ENCODE measurements at regions not wholly inside any gene's neighbourhood (a gene's known extent, or its start where the extent isn't known, plus 50 kb on each side); places are given as distances from the start of the nearest gene placed in this dataset.

DNA sequence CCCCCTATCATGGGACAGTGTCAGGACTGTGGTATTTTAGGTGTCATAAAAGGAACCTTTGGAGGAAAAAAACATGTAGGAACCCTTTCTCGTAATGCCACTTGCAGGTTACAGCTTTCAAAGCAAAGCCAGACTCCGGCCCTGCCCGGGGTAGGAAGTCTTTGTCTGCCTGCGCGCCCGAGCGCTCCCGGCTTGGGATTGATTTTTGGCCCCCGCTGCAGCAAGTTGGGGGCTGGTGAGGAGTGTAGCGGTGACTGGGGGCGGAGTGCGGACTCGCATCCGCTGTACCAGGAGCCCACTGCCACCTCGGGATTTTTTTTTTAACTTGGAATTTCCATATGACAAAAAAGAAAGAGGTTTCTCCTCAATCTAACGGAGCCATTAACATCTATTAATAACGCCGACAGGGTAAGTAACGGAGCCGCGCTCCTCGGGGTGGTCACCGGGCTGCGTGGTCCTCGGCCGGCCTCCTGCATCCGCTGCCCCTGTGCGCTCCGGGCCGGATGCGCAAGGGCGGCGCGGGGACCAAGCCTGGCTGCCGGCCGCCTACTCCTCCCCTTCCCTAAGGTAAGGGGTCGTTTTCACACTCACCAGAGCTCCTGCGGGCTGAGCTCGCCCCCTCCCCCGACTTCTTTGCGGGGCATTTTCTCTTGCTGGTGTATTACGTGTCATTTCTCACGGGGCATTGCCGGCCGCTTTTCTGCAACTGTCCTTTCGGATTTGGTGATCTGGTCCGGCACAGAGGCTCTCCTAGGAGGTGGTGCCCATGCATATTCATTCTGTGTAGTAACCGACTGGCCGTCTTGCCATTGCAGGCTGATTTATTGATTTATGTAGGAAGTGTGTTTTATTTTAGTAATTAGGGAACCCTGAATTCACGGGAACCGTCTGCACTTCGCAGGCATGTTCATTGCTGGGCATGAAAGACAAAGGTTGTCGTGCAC, 219.8 kb upstream of the TOPAZ1 start:
- TF ChIP-seq, protein P1, sequence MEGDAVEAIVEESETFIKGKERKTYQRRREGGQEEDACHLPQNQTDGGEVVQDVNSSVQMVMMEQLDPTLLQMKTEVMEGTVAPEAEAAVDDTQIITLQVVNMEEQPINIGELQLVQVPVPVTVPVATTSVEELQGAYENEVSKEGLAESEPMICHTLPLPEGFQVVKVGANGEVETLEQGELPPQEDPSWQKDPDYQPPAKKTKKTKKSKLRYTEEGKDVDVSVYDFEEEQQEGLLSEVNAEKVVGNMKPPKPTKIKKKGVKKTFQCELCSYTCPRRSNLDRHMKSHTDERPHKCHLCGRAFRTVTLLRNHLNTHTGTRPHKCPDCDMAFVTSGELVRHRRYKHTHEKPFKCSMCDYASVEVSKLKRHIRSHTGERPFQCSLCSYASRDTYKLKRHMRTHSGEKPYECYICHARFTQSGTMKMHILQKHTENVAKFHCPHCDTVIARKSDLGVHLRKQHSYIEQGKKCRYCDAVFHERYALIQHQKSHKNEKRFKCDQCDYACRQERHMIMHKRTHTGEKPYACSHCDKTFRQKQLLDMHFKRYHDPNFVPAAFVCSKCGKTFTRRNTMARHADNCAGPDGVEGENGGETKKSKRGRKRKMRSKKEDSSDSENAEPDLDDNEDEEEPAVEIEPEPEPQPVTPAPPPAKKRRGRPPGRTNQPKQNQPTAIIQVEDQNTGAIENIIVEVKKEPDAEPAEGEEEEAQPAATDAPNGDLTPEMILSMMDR (conservative IDR thresholded peaks at IDR 0.05; ENCODE audit: low read depth in 2 of 2) = no peak
- TF ChIP-seq CREB1 (CRISPR knock-in tag; IDR thresholded peaks at IDR 0.05; ENCODE audit: low read depth) = no peak
- TF ChIP-seq POLR2AphosphoS5 (IDR thresholded peaks at IDR 0.05; ENCODE audit: low read depth) = no peak
- TF ChIP-seq EZH2 (IDR thresholded peaks at IDR 0.05; ENCODE audit: low read depth, unreplicated experiment) = peak; percentile 56
